H1 (cell line): ENCODE measurements at regions not wholly inside any gene's neighbourhood (a gene's known extent, or its start where the extent isn't known, plus 50 kb on each side); places are given as distances from the start of the nearest gene placed in this dataset.

Experiments
- CTCF ChIA-PET: fragments of 300-600 bp; sonication (Branson Sonifier 250); formaldehyde crosslinking; loops from one replicate; lab custom pipeline; 2021; ENCODE audit not compliant: partially characterized antibody; lab: Charles Lee
- POLR2A ChIA-PET: fragments of 300-600 bp; sonication (Branson Sonifier 250); formaldehyde crosslinking; loops from one replicate; lab custom pipeline; 2021; ENCODE audit warnings: inconsistent platforms; ENCODE audit not compliant: partially characterized antibody; lab: Charles Lee
- DNase-seq, 2 experiments: peaks; one replicate each; pipeline versions ENCODE4 v3.0.0 to v3.0.0-alpha.2; 2010 to 2022; ENCODE audit warnings: low spot score in 2 of 2, low read depth in 1 of 2, mixed read lengths in 1 of 2
- FAIRE-seq: peaks from 2 replicates; lab custom pipeline; 2011; peaks lifted over from hg19 to GRCh38; lab: Jason Lieb, UNC
- H2AFZ ChIP-seq: 2 replicates; pipeline ENCODE4 v1.8.1; 2012; ENCODE audit warnings: low read length, inconsistent platforms
- H2AK5ac ChIP-seq: 2 replicates; pipeline ENCODE4 v1.6.1; 2013; ENCODE audit warnings: low read depth, low read length
- H2BK120ac ChIP-seq: replicated peaks from 2 replicates; pipeline ENCODE3; 2013; ENCODE audit warnings: low read depth, low read length, inconsistent platforms
- H2BK12ac ChIP-seq: 2 replicates; pipeline ENCODE4 v1.6.1; 2013; ENCODE audit warnings: low read depth, low read length
- H2BK15ac ChIP-seq: 2 replicates; pipeline ENCODE4 v1.6.1; 2013; ENCODE audit warnings: low read length
- H2BK20ac ChIP-seq: 2 replicates; pipeline ENCODE4 v1.6.1; 2013; ENCODE audit warnings: low read length
- H2BK5ac ChIP-seq: 2 replicates; pipeline ENCODE4 v1.6.1; 2013; ENCODE audit warnings: low read depth, low read length
- H3K14ac ChIP-seq: 2 replicates; pipeline ENCODE4 v1.6.1; 2013; ENCODE audit warnings: inconsistent platforms; ENCODE audit not compliant: insufficient read length
- H3K18ac ChIP-seq: 2 replicates; pipeline ENCODE4 v1.6.1; 2013; ENCODE audit warnings: low read length; ENCODE audit errors: extremely low read depth
- H3K23ac ChIP-seq: 2 replicates; pipeline ENCODE4 v1.6.1; 2013; ENCODE audit warnings: inconsistent platforms; ENCODE audit not compliant: insufficient read length
- H3K23me2 ChIP-seq: 2 replicates; pipeline ENCODE4 v1.6.1; 2013; ENCODE audit warnings: low read depth, low read length
- H3K27ac ChIP-seq: 2 replicates; pipeline ENCODE4 v1.6.1; 2011; ENCODE audit warnings: low read depth, low read length, inconsistent platforms
- H3K27me3 ChIP-seq, 4 experiments: replicated peaks in 1 of 4; 1 replicate in 1 of 4; 2 replicates in 3 of 4; pipeline versions ENCODE4 v1.6.1 to v1.8.1; 2011 to 2013; ENCODE audit warnings: low read length in 3 of 4, mild to moderate bottlenecking in 3 of 4, inconsistent platforms in 2 of 4, mixed read lengths in 2 of 4, moderate library complexity in 1 of 4; ENCODE audit not compliant: control insufficient read depth in 3 of 4, insufficient read depth in 3 of 4; ENCODE audit errors: extremely low read depth in 1 of 4
- H3K36me3 ChIP-seq, 4 experiments: 2 replicates each; pipeline versions ENCODE4 v1.6.1 to v1.8.1; 2011 to 2013; ENCODE audit warnings: mild to moderate bottlenecking in 4 of 4, low read length in 3 of 4, moderate library complexity in 2 of 4, control low read depth in 1 of 4, inconsistent platforms in 1 of 4; ENCODE audit not compliant: insufficient read depth in 4 of 4, control insufficient read depth in 2 of 4
- H3K4ac ChIP-seq: replicated peaks from 2 replicates; pipeline ENCODE3; 2013; ENCODE audit warnings: low read length, low read depth, mixed read lengths, inconsistent platforms; ENCODE audit not compliant: insufficient read length
- H3K4me1 ChIP-seq, 4 experiments: replicated peaks in 1 of 4; 1 replicate in 1 of 4; 2 replicates in 3 of 4; pipeline versions ENCODE4 v1.6.1 to v1.8.1; 2011 to 2013; ENCODE audit warnings: low read length in 3 of 4, inconsistent platforms in 2 of 4, mixed read lengths in 1 of 4; ENCODE audit not compliant: insufficient read depth in 4 of 4, control insufficient read depth in 3 of 4
- H3K4me2 ChIP-seq, 2 experiments: 2 replicates each; pipeline versions ENCODE4 v1.6.1 to v1.8.1; 2011 to 2013; ENCODE audit warnings: low read depth in 2 of 2, low read length in 2 of 2, control low read depth in 1 of 2, inconsistent platforms in 1 of 2, mild to moderate bottlenecking in 1 of 2; ENCODE audit not compliant: insufficient read depth in 1 of 2
- H3K4me3 ChIP-seq, 4 experiments: fragments of 200-600, 300-600 bp in 1 of 4; sonication (generic), shearing (Covaris generic), sonication (Bioruptor Twin) in 1 of 4; 2 replicates each; pipeline versions ENCODE4 v1.5.1 to v1.8.1; 2011 to 2016; ENCODE audit warnings: low read length in 4 of 4, low read depth in 3 of 4, control low read depth in 2 of 4, inconsistent platforms in 2 of 4, mild to moderate bottlenecking in 2 of 4, mixed read lengths in 1 of 4, moderate library complexity in 1 of 4; ENCODE audit not compliant: insufficient read depth in 2 of 4; ENCODE audit errors: extremely low read depth in 1 of 4
- H3K56ac ChIP-seq: replicated peaks from 2 replicates; pipeline ENCODE3; 2013; ENCODE audit warnings: low read depth, mild to moderate bottlenecking, mixed read lengths, low read length, inconsistent platforms; ENCODE audit not compliant: insufficient read length
- H3K79me1 ChIP-seq: 2 replicates; pipeline ENCODE4 v1.6.1; 2013; ENCODE audit warnings: low read depth, low read length, control low read depth
- H3K79me2 ChIP-seq, 2 experiments: 2 replicates each; pipeline versions ENCODE4 v1.6.1 to v1.8.1; 2012 to 2013; ENCODE audit warnings: low read length in 2 of 2, mild to moderate bottlenecking in 2 of 2, inconsistent platforms in 1 of 2; ENCODE audit not compliant: insufficient read depth in 2 of 2, control insufficient read depth in 1 of 2
- H3K9ac ChIP-seq, 4 experiments: replicated peaks in 1 of 4; 1 replicate in 1 of 4; 2 replicates in 3 of 4; pipeline versions ENCODE4 v1.6.1 to v1.8.1; 2011 to 2013; ENCODE audit warnings: low read depth in 3 of 4, low read length in 3 of 4, control low read depth in 2 of 4, mild to moderate bottlenecking in 2 of 4, moderate library complexity in 2 of 4, inconsistent platforms in 1 of 4; ENCODE audit errors: extremely low read depth in 1 of 4
- H3K9me3 ChIP-seq, 2 experiments: 2 replicates each; pipeline versions ENCODE4 v1.6.1 to v1.8.1; 2012 to 2013; ENCODE audit warnings: mild to moderate bottlenecking in 2 of 2, moderate library complexity in 2 of 2, control low read depth in 1 of 2, inconsistent platforms in 1 of 2, low read depth in 1 of 2, low read length in 1 of 2, mixed read lengths in 1 of 2; ENCODE audit not compliant: insufficient read depth in 2 of 2
- H4K20me1 ChIP-seq, 2 experiments: replicated peaks in 1 of 2; 2 replicates each; pipeline versions ENCODE3 to v1.8.1; 2011 to 2013; ENCODE audit warnings: inconsistent platforms in 2 of 2, low read length in 2 of 2, mild to moderate bottlenecking in 1 of 2; ENCODE audit not compliant: insufficient read depth in 2 of 2, control insufficient read depth in 1 of 2
- H4K5ac ChIP-seq: 2 replicates; pipeline ENCODE4 v1.6.1; 2013; ENCODE audit warnings: low read length, low read depth, mixed read lengths, inconsistent platforms; ENCODE audit not compliant: insufficient read length
- H4K8ac ChIP-seq: 2 replicates; pipeline ENCODE4 v1.8.0; 2013; ENCODE audit warnings: mild to moderate bottlenecking, moderate library complexity, low read length, inconsistent platforms; ENCODE audit not compliant: insufficient read depth; ENCODE audit errors: extremely low read depth
- H4K91ac ChIP-seq: replicated peaks from 2 replicates; pipeline ENCODE3; 2013; ENCODE audit warnings: low read length, mixed read lengths, inconsistent platforms; ENCODE audit not compliant: insufficient read length
- BACH1 ChIP-seq: IDR thresholded peaks from 2 replicates; pipeline ENCODE4 v1.6.1; 2012; ENCODE audit warnings: low read length, improper control_type of control experiment
- CEBPB ChIP-seq: IDR thresholded peaks from 2 replicates; pipeline ENCODE4 v1.6.1; 2012; ENCODE audit warnings: low read depth, low read length
- CHD2 ChIP-seq: IDR thresholded peaks from 2 replicates; pipeline ENCODE4 v1.6.1; 2012; ENCODE audit warnings: low read length, improper control_type of control experiment
- CREB1 ChIP-seq: IDR thresholded peaks from 2 replicates; pipeline ENCODE4 v1.6.1; 2012; ENCODE audit warnings: inconsistent platforms
- EGR1 ChIP-seq: IDR thresholded peaks from 2 replicates; pipeline ENCODE4 v1.6.1; 2011; ENCODE audit warnings: low read depth, low read length, borderline replicate concordance
- EP300 ChIP-seq, 2 experiments: IDR thresholded peaks; 1 replicate in 1 of 2; 2 replicates in 1 of 2; pipeline ENCODE4 v1.6.1; 2011 to 2012; ENCODE audit warnings: low read depth in 2 of 2, low read length in 2 of 2, mild to moderate bottlenecking in 2 of 2, borderline replicate concordance in 1 of 2, inconsistent platforms in 1 of 2, moderate library complexity in 1 of 2
- EZH2 ChIP-seq: fragments of 200-600 bp; sonication (generic); IDR thresholded peaks from 2 replicates; pipeline ENCODE4 v1.7.1; 2012; ENCODE audit warnings: low read depth, mild to moderate bottlenecking, moderate library complexity, low read length, inconsistent platforms; ENCODE audit not compliant: severe bottlenecking
- GTF2F1 ChIP-seq: IDR thresholded peaks from 2 replicates; pipeline ENCODE4 v1.6.1; 2012; ENCODE audit warnings: low read depth, low read length, improper control_type of control experiment, borderline replicate concordance
- KDM1A ChIP-seq: fragments of 200-600, 300-600 bp; sonication (generic); IDR thresholded peaks from 2 replicates; pipeline ENCODE4 v1.7.1; 2016; ENCODE audit warnings: mild to moderate bottlenecking, low read length, borderline replicate concordance
- SP4 ChIP-seq: IDR thresholded peaks from 2 replicates; pipeline ENCODE4 v1.6.1; 2012; ENCODE audit warnings: low read length, inconsistent platforms
- USF2 ChIP-seq: IDR thresholded peaks from 2 replicates; pipeline ENCODE4 v1.6.1; 2011; ENCODE audit warnings: low read length, improper control_type of control experiment
- WGBS, 2 experiments: shearing (Covaris generic) in 1 of 2; methylation state at CpG; one replicate each; pipeline versions ENCODE4 v1.1.6 to v1.1.7; 2013 to 2015; ENCODE audit warnings: low lambda C conversion rate in 2 of 2, mixed read lengths in 2 of 2, inconsistent platforms in 1 of 2, low coverage in 1 of 2, missing lambda C conversion rate in 1 of 2; ENCODE audit not compliant: insufficient replicate concordance in 2 of 2, insufficient coverage in 1 of 2, insufficient read length in 1 of 2; ENCODE audit errors: extremely low coverage in 1 of 2, missing lambda C conversion rate in 1 of 2; 5-methylcytosine and 5-hydroxymethylcytosine counted together
- TF ChIP-seq, protein P1 (sequence below), 3 experiments: IDR thresholded peaks; 1 replicate in 2 of 3; 2 replicates in 1 of 3; pipeline versions ENCODE4 v1.5.1 to v1.6.1; 2011; ENCODE audit warnings: low read length in 3 of 3, mild to moderate bottlenecking in 3 of 3, inconsistent platforms in 2 of 3, low read depth in 1 of 3, moderate library complexity in 1 of 3; ENCODE audit not compliant: insufficient read depth in 1 of 3; ENCODE audit errors: control extremely low read depth in 1 of 3

DNA sequence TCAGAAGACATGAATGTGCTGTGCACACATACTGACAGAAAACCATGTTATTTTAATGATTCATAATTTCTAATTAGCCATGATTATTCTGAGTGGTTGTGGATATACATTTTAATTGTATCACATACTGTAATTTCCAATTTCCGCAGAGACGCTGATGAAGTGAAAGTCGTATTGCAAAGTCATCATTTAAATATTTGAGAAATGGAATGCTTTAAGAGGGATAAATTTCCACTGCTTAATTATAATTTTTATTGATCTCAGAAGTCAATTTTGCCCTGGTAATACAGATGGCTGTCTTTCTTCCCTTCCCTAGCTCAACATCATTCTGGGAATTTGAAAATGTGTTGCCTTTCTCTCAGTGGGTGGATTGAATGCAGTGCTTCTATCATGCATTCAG is 819.3 kb downstream of the ROBO2 start:
- Histone ChIP-seq H3K14ac (no peak overlapping the region), H3K36me3 (no peaks in the 10 kb centered on the region), H3K56ac (no peak overlapping the region), H3K27ac (no peak overlapping the region), H3K4me2 (no peak overlapping the region), H2BK5ac (no peak overlapping the region), H3K23me2 (no peaks in the 10 kb centered on the region), H3K18ac (no peak overlapping the region), H2AK5ac (no peak overlapping the region), H2BK20ac (no peak overlapping the region), H4K91ac (no peak overlapping the region), H3K9ac (no peak overlapping the region), H3K79me2 (no peaks in the 10 kb centered on the region), H4K20me1 (no peaks in the 10 kb centered on the region), H2BK15ac (no peak overlapping the region), H3K4ac (no peak overlapping the region), H3K27me3 (no peaks in the 10 kb centered on the region), H4K8ac (no peak overlapping the region), H2BK12ac (no peak overlapping the region), H3K4me3 (no peak overlapping the region), H2BK120ac (no peak overlapping the region), H4K5ac (no peak overlapping the region), H3K4me1 (no peaks in the 10 kb centered on the region), H3K9me3 (no peaks in the 10 kb centered on the region), H2AFZ (no peak overlapping the region), H3K79me1 (no peaks in the 10 kb centered on the region), H3K23ac (no peak overlapping the region)
- WGBS, 2 experiments, result 94% methylated on average over 3 of the region's 3 CpGs; no CpG with 5 or more reads in 1 of the 2 experiments
- ChIA-PET POLR2A (no interaction called here), CTCF (interaction anchor here (0.7 kb wide), 1 partner anchor 29 kb away, joined by 3 read pairs; no protein-coding TSS in a partner anchor)
- FAIRE-seq (no peak), DNase-seq (no peak)
- no peak for TF ChIP-seq EGR1
- TF ChIP-seq CEBPB, result no peak
- no peak for TF ChIP-seq EP300 (IDR thresholded peaks at IDR 0.05; ENCODE audit: borderline replicate concordance in 1 of 2, low read depth in 2 of 2, low read length in 2 of 2)
- no peak for TF ChIP-seq CREB1
- TF ChIP-seq CHD2, result no peak
- TF ChIP-seq BACH1, result no peak
- no peak for TF ChIP-seq SP4
- TF ChIP-seq GTF2F1, result no peak
- no peak for TF ChIP-seq KDM1A
- no peak for TF ChIP-seq EZH2
- TF ChIP-seq, protein P1, sequence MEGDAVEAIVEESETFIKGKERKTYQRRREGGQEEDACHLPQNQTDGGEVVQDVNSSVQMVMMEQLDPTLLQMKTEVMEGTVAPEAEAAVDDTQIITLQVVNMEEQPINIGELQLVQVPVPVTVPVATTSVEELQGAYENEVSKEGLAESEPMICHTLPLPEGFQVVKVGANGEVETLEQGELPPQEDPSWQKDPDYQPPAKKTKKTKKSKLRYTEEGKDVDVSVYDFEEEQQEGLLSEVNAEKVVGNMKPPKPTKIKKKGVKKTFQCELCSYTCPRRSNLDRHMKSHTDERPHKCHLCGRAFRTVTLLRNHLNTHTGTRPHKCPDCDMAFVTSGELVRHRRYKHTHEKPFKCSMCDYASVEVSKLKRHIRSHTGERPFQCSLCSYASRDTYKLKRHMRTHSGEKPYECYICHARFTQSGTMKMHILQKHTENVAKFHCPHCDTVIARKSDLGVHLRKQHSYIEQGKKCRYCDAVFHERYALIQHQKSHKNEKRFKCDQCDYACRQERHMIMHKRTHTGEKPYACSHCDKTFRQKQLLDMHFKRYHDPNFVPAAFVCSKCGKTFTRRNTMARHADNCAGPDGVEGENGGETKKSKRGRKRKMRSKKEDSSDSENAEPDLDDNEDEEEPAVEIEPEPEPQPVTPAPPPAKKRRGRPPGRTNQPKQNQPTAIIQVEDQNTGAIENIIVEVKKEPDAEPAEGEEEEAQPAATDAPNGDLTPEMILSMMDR (IDR thresholded peaks at IDR 0.05; ENCODE audit: control extremely low read depth in 1 of 3, insufficient read depth in 1 of 3, low read depth in 1 of 3, low read length in 3 of 3), result no peak
- no peak for TF ChIP-seq USF2
